CD8-positive, alpha-beta memory T cell (primary cell): ENCODE measurements at regions not wholly inside any gene's neighbourhood (a gene's known extent, or its start where the extent isn't known, plus 50 kb on each side); places are given as distances from the start of the nearest gene placed in this dataset.
A peak's percentile ranks its signal among the peaks of the same experiment; 100 is the strongest.

ENCODE experiments used
- CTCF ChIA-PET: fragments of 350-600 bp; sonication (Branson Sonifier 250); formaldehyde crosslinking; loops from one replicate; lab custom pipeline; 2021; ENCODE audit warnings: antibody characterized with exemption; lab: Charles Lee
- POLR2A ChIA-PET: fragments of 350-600 bp; sonication (Branson Sonifier 250); formaldehyde crosslinking; loops from one replicate; lab custom pipeline; 2021; ENCODE audit warnings: antibody characterized with exemption; lab: Charles Lee
- DNase-seq, 5 donors: peaks; one replicate each; pipeline versions ENCODE4 v3.0.0 to v3.0.0-alpha.2; 2020 to 2022; ENCODE audit warnings: mixed read lengths in 1 of 5
- H3K27ac ChIP-seq: one replicate; pipeline ENCODE4 v1.7.0; 2013; ENCODE audit warnings: low read depth, mild to moderate bottlenecking, low read length, moderate library complexity
- H3K27me3 ChIP-seq: 2 replicates; pipeline ENCODE4 v1.7.0; 2013; ENCODE audit warnings: low read length, mild to moderate bottlenecking; ENCODE audit not compliant: insufficient read depth, poor library complexity, severe bottlenecking
- H3K36me3 ChIP-seq: 2 replicates; pipeline ENCODE4 v1.7.0; 2013; ENCODE audit warnings: mild to moderate bottlenecking, low read length, moderate library complexity; ENCODE audit not compliant: insufficient read depth
- H3K4me1 ChIP-seq: 2 replicates; pipeline ENCODE4 v1.7.0; 2013; ENCODE audit warnings: mild to moderate bottlenecking, low read length, moderate library complexity; ENCODE audit not compliant: insufficient read depth
- H3K4me3 ChIP-seq: 2 replicates; pipeline ENCODE4 v1.7.0; 2013; ENCODE audit warnings: mild to moderate bottlenecking, low read length
- H3K9me3 ChIP-seq: 2 replicates; pipeline ENCODE4 v1.7.0; 2013; ENCODE audit warnings: mild to moderate bottlenecking, low read length
- H3K27ac Mint-ChIP-seq, 8 donors: one replicate each; pipeline ENCODE4 v1.8.0; 2020 to 2021; ENCODE audit warnings: mixed read lengths in 8 of 8, mild to moderate bottlenecking in 6 of 8, inconsistent platforms in 3 of 8, moderate library complexity in 3 of 8
- H3K27me3 Mint-ChIP-seq, 2 donors: one replicate each; pipeline ENCODE4 v1.8.0; 2020 to 2021; ENCODE audit warnings: mixed read lengths in 2 of 2, mild to moderate bottlenecking in 1 of 2, moderate library complexity in 1 of 2
- H3K36me3 Mint-ChIP-seq, 3 donors: one replicate each; pipeline ENCODE4 v1.8.0; 2020 to 2021; ENCODE audit warnings: mixed read lengths in 3 of 3, inconsistent platforms in 1 of 3, mild to moderate bottlenecking in 1 of 3
- H3K4me1 Mint-ChIP-seq, 3 donors: one replicate each; pipeline ENCODE4 v1.8.0; 2020 to 2021; ENCODE audit warnings: mixed read lengths in 3 of 3, inconsistent platforms in 1 of 3, mild to moderate bottlenecking in 1 of 3
- H3K4me3 Mint-ChIP-seq, 7 donors: one replicate each; pipeline ENCODE4 v1.8.0; 2020 to 2021; ENCODE audit warnings: mixed read lengths in 7 of 7, mild to moderate bottlenecking in 6 of 7, moderate library complexity in 4 of 7, inconsistent platforms in 2 of 7
- H3K9me3 Mint-ChIP-seq, 5 donors: one replicate each; pipeline ENCODE4 v1.8.0; 2020 to 2022; ENCODE audit warnings: mixed read lengths in 5 of 5, mild to moderate bottlenecking in 3 of 5, moderate library complexity in 2 of 5, inconsistent platforms in 1 of 5

DNA sequence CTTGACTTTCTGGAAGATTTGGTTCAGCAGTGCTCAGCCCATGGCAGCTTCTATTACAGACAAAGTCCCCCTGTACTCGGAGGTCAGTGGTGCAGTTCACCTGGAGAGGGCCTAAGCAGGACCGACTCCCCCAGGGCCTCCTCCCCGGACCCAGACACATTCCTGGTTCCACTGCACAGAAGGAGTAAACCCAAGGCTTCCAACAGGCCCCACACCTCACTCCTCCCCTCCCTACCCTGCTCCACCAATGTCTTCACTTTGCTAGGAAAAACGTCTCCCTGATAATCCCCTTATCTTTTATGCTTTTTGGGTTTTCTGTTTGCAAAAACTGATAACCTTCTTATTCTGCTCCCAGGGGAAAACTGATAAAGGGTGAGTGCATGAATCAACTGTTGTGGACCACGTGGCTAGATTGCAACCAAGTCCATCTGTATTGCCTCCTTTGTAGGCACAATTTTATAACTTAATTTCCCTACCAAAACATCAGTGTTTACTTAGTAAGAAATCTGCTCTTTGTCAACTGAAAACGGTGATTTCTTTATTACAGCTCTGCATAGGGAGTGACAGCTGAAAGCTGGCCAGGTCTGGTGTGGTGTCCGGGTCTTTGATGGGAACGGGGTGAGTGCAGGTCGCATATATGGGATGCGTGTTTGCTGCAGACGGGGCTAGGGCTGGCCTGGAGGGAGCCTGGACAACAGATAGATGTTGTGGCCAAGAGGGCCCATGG lies 202.5 kb downstream of the GLI2 start:
- no peaks in the 10 kb centered on the region for H3K36me3 Mint-ChIP-seq
- POLR2A ChIA-PET, result no interaction called here
- H3K4me3 Mint-ChIP-seq, result no peak overlapping the region

DNA sequence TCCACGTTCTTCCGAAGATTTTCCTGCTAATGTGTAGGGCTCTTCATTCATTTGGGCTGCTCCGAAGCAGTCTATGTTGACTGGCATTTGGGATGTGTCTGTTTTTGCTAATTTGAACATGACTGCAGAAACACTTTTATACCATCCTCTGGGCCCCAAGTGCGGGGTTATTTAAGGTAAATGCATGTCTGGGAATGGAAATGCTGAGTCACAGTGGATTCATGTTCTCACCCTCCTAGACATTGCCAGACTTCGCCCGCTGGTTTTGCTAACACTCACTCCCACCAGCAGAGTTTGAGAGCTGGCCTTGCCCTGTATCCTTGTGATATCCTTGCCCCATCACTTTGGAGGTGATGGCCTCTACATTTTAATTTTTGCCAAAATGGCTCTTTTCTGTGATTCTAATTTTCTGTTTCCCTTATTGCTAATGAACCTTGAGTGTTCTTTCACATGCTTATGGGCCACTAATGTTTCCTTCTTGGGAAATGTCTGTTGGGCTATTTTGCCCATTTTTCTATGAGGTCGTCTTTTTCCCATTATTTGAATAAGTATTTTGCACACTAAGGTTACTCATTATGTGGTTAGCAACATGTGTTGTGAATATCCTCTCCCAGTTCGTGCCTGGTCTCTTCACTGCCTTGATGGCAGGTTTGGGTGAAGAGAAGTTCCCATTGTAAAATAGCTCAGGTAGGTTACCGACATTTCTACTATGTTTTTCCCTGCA lies 204.1 kb downstream of the GLI2 start:
- H3K36me3 ChIP-seq, result no peaks in the 10 kb centered on the region
- Mint-ChIP-seq H3K4me1 (no peaks in the 10 kb centered on the region), H3K27me3 (peaks cover 0 to 2% of the 10 kb centered on the region in 2 donors), H3K36me3 (no peaks in the 10 kb centered on the region), H3K9me3 (no peaks in the 10 kb centered on the region), H3K27ac (no peak overlapping the region), H3K4me3 (no peak overlapping the region)
- ChIA-PET CTCF (no interaction called here), POLR2A (no interaction called here)
- H3K27me3 ChIP-seq, result no peaks in the 10 kb centered on the region
- H3K9me3 ChIP-seq, result no peaks in the 10 kb centered on the region
- no peak overlapping the region for H3K27ac ChIP-seq
- no peak for DNase-seq
- no peak overlapping the region for H3K4me3 ChIP-seq
- H3K4me1 ChIP-seq, result no peaks in the 10 kb centered on the region

More for the DNA sequence above, 202.5 kb downstream of the GLI2 start:
- H3K27ac ChIP-seq, result no peak overlapping the region
- H3K9me3 ChIP-seq, result no peaks in the 10 kb centered on the region
- H3K36me3 ChIP-seq, result no peaks in the 10 kb centered on the region
- H3K27me3 Mint-ChIP-seq, result no peaks in the 10 kb centered on the region
- no peak overlapping the region for H3K4me3 ChIP-seq
- no peak overlapping the region for H3K27ac Mint-ChIP-seq
- CTCF ChIA-PET, result no interaction called here
- no peak for DNase-seq
- no peaks in the 10 kb centered on the region for H3K27me3 ChIP-seq
- H3K4me1 Mint-ChIP-seq, result no peaks in the 10 kb centered on the region
- no peaks in the 10 kb centered on the region for H3K4me1 ChIP-seq
- H3K9me3 Mint-ChIP-seq, result peaks cover 0 to 2% (median 0%) of the 10 kb centered on the region in 5 donors

DNA sequence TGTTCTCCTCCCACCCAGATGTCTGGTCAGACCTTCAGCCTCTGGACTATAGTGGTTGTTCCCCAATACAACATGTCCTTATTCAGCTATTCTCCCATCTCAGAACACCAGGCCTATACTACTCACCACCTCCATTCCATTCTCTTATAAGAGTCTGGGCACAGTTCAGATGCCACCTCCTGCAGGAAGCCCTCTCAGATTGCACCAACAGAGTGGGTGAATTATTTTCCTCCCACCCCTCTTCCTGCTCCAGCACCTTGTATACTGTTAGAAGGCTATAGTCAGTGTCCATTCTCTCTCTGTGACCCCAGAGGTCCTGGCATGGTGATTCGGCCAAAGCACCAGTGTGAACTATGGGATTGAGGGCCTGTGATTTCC lies 204.6 kb downstream of the GLI2 start:
- ChIA-PET CTCF (no interaction called here), POLR2A (no interaction called here)
- Histone ChIP-seq H3K36me3 (no peaks in the 10 kb centered on the region), H3K27ac (no peak overlapping the region), H3K9me3 (no peaks in the 10 kb centered on the region), H3K4me3 (no peak overlapping the region), H3K27me3 (no peaks in the 10 kb centered on the region), H3K4me1 (no peaks in the 10 kb centered on the region)
- no peaks in the 10 kb centered on the region for H3K9me3 Mint-ChIP-seq
- H3K27me3 Mint-ChIP-seq, result peaks cover 0 to 2% of the 10 kb centered on the region in 2 donors
- no peak for DNase-seq
- no peaks in the 10 kb centered on the region for H3K36me3 Mint-ChIP-seq
- no peak overlapping the region for H3K27ac Mint-ChIP-seq
- no peak overlapping the region for H3K4me3 Mint-ChIP-seq
- H3K4me1 Mint-ChIP-seq, result no peaks in the 10 kb centered on the region

DNA sequence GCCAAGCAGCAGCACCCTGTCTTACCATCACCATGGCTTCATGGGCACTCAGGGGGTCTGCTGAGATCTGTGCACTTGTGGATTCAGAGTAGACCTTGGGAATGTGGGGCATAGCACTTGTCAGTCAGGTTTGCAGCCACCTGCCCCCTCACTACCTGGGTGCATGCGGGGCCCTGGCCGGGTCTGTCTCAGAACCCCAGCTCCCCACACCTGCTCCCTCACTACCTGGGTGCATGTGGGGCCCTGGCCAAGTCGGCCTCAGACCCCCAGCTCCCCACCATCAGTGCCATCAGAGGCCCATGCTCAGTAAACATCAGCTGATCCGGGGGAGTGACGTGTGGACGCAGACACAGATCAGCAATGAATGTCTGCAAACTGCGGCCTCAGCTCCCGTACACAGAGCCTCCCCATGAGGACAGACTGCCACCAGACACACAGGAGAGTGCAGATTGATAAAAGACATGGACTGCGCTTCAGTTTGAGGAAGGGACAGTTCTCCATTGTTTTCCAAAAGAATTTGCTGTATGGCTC lies 205.1 kb downstream of the GLI2 start:
- Mint-ChIP-seq H3K9me3 (no peaks in the 10 kb centered on the region), H3K4me1 (no peaks in the 10 kb centered on the region), H3K36me3 (no peaks in the 10 kb centered on the region), H3K27ac (no peak overlapping the region), H3K27me3 (peaks cover 0 to 2% of the 10 kb centered on the region in 2 donors), H3K4me3 (no peak overlapping the region)
- no peaks in the 10 kb centered on the region for H3K4me1 ChIP-seq
- no peak overlapping the region for H3K27ac ChIP-seq
- ChIA-PET CTCF (no interaction called here), POLR2A (no interaction called here)
- H3K9me3 ChIP-seq, result no peaks in the 10 kb centered on the region
- no peaks in the 10 kb centered on the region for H3K27me3 ChIP-seq
- no peak for DNase-seq
- H3K36me3 ChIP-seq, result no peaks in the 10 kb centered on the region
- no peak overlapping the region for H3K4me3 ChIP-seq

DNA sequence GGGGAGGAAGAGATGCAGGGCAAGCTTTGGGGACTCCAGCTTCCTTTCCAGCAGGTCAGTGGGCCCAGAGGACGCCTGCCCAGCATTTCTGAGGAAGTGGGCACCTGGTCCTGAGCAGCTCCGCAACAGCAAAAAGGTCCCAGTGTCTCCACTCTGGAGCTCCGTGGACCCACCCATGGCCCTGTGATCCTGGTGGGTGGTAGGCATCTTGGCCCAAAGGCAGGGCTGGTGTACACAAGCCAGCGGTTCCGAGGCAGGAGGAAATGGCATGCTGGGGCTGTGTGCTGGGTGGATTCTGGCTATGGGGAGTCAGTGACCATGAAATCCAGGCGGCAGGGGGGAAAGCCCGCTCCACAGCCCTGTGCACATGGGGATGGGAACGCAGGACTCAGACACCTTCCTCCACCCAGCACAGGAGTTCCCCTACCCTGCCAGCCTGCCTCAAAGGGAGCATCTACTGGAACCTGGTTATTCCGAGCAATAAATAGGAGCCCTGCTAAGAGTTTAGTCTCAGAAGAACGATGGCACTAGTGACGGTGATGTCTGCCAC lies 206.0 kb downstream of the GLI2 start:
- Mint-ChIP-seq H3K4me3 (no peak overlapping the region), H3K4me1 (no peaks in the 10 kb centered on the region), H3K27me3 (peaks cover 0 to 2% of the 10 kb centered on the region in 2 donors), H3K9me3 (no peaks in the 10 kb centered on the region), H3K27ac (no peak overlapping the region), H3K36me3 (no peaks in the 10 kb centered on the region)
- H3K27me3 ChIP-seq, result no peaks in the 10 kb centered on the region
- CTCF ChIA-PET, result no interaction called here
- H3K36me3 ChIP-seq, result no peaks in the 10 kb centered on the region
- no peaks in the 10 kb centered on the region for H3K9me3 ChIP-seq
- no peak overlapping the region for H3K27ac ChIP-seq
- DNase-seq, result no peak
- no peak overlapping the region for H3K4me3 ChIP-seq
- no peaks in the 10 kb centered on the region for H3K4me1 ChIP-seq
- POLR2A ChIA-PET, result no interaction called here

DNA sequence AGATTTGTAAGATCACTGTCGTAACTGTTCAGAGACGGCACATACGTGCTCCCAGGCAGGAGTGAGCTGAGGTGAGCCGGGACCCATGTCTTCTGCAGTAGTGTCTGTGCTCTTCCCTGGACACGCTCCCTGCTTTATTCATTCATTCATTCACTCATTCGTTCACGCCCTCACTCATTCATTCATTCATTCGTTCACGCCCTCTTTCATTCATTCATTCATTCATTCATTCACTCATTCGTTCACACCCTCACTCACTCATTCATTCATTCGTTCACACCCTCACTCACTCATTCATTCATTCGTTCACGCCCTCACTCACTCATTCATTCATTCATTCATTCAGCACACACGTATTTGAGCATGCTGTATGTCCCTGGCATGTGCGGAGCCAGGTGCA lies 207.0 kb downstream of the GLI2 start:
- no peak overlapping the region for H3K4me3 Mint-ChIP-seq
- Histone ChIP-seq H3K4me3 (no peak overlapping the region), H3K27me3 (no peaks in the 10 kb centered on the region), H3K36me3 (no peaks in the 10 kb centered on the region), H3K4me1 (no peaks in the 10 kb centered on the region), H3K27ac (no peak overlapping the region), H3K9me3 (no peaks in the 10 kb centered on the region)
- H3K4me1 Mint-ChIP-seq, result no peaks in the 10 kb centered on the region
- ChIA-PET CTCF (interaction anchor here (1.5 kb wide), 1 partner anchor 17 kb away, joined by 3 read pairs; no protein-coding TSS in a partner anchor), POLR2A (no interaction called here)
- H3K27ac Mint-ChIP-seq, result no peak overlapping the region
- no peaks in the 10 kb centered on the region for H3K36me3 Mint-ChIP-seq
- no peak for DNase-seq
- no peaks in the 10 kb centered on the region for H3K9me3 Mint-ChIP-seq
- H3K27me3 Mint-ChIP-seq, result peaks cover 0 to 2% of the 10 kb centered on the region in 2 donors

DNA sequence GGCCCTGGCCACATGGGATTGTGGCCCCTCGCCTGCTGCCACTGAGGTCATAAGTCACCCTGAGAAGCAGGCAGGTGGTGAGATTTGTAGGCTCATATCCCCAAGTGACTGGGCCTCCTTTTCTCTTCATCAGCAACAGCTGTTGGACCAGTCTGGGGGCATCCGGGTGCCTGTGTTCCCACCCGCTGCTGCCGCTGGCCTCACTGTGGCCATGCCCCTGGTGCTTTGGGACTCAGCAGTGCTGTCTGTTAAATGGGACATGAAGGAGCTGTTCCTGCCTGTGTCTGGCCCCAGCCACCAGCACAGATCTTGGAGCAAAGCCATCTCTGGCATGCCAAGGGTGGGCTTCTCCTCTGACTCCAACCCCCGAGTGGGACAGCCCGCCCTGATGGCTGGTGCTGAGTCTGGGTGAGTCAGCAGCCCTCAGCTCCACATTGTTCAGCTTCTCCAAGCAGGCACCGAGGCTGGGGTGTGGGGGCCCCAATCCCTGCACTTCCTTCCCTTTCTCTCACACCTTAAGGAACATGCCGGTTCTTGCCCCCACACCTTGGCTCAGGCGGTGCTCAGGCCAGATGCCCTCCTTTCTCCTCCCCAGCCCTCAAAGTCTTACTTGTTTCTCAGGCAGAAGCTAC lies 207.9 kb downstream of the GLI2 start:
- Mint-ChIP-seq H3K4me3 (no peak overlapping the region), H3K9me3 (no peaks in the 10 kb centered on the region), H3K27me3 (peaks cover 0 to 2% of the 10 kb centered on the region in 2 donors), H3K36me3 (no peaks in the 10 kb centered on the region), H3K4me1 (no peaks in the 10 kb centered on the region), H3K27ac (peak overlapping the region in 1 of 8 donors; percentile 29)
- Histone ChIP-seq H3K4me1 (no peaks in the 10 kb centered on the region), H3K36me3 (no peaks in the 10 kb centered on the region), H3K9me3 (no peaks in the 10 kb centered on the region), H3K27ac (no peak overlapping the region), H3K4me3 (no peak overlapping the region), H3K27me3 (no peaks in the 10 kb centered on the region)
- DNase-seq, result no peak
- POLR2A ChIA-PET, result no interaction called here
- CTCF ChIA-PET, result interaction anchor here (1.5 kb wide), 1 partner anchor 16 kb away, joined by 3 read pairs; no protein-coding TSS in a partner anchor

DNA sequence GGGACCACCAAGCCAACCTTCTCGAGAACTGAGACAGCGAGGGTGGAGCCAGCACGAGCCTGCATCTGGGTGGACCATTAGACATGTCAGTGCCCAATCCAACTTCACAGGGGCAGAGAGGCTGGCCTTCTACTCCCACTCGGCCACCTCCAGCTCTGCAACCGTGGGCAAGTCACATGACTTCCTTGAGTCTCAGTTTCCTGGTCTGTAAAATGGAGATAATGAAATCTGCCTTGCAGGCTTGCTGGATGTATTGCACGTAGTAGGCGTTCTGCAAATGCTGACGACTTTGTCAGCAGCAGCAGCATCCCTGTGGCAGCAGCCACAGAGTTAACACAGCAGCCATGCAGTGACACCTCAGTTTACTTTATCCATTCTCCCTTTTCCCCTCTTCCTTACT lies 208.9 kb downstream of the GLI2 start:
- Mint-ChIP-seq H3K4me3 (no peak overlapping the region), H3K4me1 (no peaks in the 10 kb centered on the region), H3K9me3 (no peaks in the 10 kb centered on the region), H3K27me3 (peaks cover 0 to 2% of the 10 kb centered on the region in 2 donors), H3K36me3 (no peaks in the 10 kb centered on the region), H3K27ac (no peak overlapping the region)
- Histone ChIP-seq H3K36me3 (no peaks in the 10 kb centered on the region), H3K4me3 (no peak overlapping the region), H3K9me3 (no peaks in the 10 kb centered on the region), H3K27me3 (no peaks in the 10 kb centered on the region), H3K4me1 (no peaks in the 10 kb centered on the region), H3K27ac (no peak overlapping the region)
- DNase-seq, result no peak
- ChIA-PET CTCF (no interaction called here), POLR2A (no interaction called here)
